ENCODE measurements at regions not wholly inside any gene's neighbourhood (a gene's known extent, or its start where the extent isn't known, plus 50 kb on each side); places are given as distances from the start of the nearest gene placed in this dataset.

GRCh38 chr1:229003233-229004031 is 267.5 kb upstream of the RAB4A start:
- TF ChIP-seq HNRNPUL1 (IDR thresholded peaks at IDR 0.05; ENCODE audit: low read depth, low read length) (no peak), ZNF720 (CRISPR knock-in tag; IDR thresholded peaks at IDR 0.05) (no peak), CTCF (CRISPR knock-in tag; IDR thresholded peaks at IDR 0.05) (0 out of 2 replicates have a peak, but pooled peaks have one; percentile 8), BRCA1 (CRISPR knock-in tag; IDR thresholded peaks at IDR 0.05) (no peak), RAD21 (CRISPR knock-in tag; IDR thresholded peaks at IDR 0.05) (no peak), ETV5 (CRISPR knock-in tag; IDR thresholded peaks at IDR 0.05; ENCODE audit: borderline replicate concordance) (peak; percentile 49; the same call in 1 of the 2 replicates), SMARCE1 (IDR thresholded peaks at IDR 0.05; ENCODE audit: borderline replicate concordance) (no peak), ATF2 (CRISPR knock-in tag; IDR thresholded peaks at IDR 0.05) (peak; percentile 58; the same call in 1 of the 2 replicates), SUZ12 (IDR thresholded peaks at IDR 0.05; ENCODE audit: low read depth, low read length) (no peak)

All from HepG2 (cell line).